GM12874 (cell line): ENCODE measurements at regions not wholly inside any gene's neighbourhood (a gene's known extent, or its start where the extent isn't known, plus 50 kb on each side); places are given as distances from the start of the nearest gene placed in this dataset.

Experiments
- TF ChIP-seq, protein P1 (sequence below): IDR thresholded peaks from 2 replicates; pipeline ENCODE4 v1.5.1; 2011; ENCODE audit warnings: low read depth, mild to moderate bottlenecking, control low read depth, low read length, moderate library complexity; ENCODE audit not compliant: insufficient read depth

DNA sequence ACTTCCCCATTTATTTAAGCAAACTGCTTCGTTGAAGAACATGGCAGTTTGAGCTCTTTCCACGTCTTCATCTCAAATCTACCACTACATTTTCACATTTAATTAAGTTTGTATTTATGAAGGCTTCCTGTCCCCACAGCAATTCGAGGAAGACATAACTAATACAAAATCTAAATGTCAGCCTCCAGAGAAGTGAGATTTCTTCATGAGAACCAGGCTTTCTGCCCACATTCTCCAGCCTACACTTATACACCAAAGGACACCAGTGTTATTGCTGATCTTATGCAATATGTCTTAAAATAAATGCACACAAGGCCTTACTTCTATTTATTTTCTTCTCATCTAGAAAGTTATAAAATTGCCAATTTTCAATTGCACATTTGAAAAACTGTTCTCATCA lies 1209.3 kb upstream of the FAM98A start:
- TF ChIP-seq, protein P1, sequence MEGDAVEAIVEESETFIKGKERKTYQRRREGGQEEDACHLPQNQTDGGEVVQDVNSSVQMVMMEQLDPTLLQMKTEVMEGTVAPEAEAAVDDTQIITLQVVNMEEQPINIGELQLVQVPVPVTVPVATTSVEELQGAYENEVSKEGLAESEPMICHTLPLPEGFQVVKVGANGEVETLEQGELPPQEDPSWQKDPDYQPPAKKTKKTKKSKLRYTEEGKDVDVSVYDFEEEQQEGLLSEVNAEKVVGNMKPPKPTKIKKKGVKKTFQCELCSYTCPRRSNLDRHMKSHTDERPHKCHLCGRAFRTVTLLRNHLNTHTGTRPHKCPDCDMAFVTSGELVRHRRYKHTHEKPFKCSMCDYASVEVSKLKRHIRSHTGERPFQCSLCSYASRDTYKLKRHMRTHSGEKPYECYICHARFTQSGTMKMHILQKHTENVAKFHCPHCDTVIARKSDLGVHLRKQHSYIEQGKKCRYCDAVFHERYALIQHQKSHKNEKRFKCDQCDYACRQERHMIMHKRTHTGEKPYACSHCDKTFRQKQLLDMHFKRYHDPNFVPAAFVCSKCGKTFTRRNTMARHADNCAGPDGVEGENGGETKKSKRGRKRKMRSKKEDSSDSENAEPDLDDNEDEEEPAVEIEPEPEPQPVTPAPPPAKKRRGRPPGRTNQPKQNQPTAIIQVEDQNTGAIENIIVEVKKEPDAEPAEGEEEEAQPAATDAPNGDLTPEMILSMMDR: no peak

DNA sequence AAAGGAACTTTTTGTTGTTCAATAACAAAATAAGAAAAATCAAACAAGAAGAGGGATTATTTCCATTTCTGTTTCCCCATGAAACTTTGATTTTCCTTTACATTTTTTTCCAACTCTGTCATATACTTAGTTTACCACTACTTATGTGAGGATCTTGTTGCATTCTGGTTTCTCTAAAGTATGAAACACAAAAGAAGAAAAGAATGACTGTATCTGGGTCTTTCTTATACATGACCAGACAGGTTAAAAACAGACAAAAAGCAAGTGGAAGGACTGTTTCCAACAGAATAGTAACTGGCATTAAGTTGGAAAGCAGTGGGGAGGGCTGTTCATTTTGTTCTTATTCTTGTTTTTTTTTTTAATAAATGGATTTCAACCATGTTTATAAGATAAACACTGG lies 1207.8 kb upstream of the FAM98A start:
- TF ChIP-seq, protein P1: no peak

DNA sequence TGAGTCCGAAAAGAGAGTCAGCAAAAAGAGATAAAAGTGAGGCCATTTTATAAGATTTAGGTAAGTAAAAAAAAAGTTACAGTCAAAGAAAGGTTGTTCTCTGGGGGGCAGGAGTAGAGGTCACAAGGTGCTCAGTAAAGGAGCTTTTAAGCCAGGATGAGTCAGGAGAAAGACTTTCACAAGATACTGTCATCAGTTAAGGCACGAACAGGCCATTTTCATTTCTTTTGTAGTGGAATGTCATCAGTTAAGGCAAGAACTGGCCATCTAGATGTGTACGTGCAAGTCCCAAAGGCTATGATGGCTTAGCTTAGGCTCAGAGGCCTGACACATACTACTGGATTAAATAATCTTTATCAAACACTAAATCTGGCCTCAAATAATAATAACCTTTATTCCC lies 1207.3 kb upstream of the FAM98A start:
- TF ChIP-seq, protein P1: no peak

DNA sequence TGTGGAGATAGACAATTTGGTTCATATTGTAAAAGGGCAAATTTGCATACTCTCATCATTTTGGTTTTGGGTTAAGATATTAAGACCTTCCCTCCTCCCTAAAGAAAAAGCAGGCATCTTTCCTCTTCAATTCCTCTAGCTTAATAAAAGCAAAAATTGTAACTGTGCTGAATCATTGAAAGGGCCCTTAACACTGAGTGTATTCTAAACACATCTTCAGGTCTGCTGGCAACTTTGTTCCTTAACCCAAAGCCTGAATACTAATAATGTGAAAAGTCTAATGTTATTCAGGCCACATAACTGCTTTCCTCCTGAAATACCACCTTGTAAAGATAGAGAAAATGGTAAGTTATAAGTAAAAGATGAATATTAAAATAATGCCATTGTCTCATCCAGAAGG lies 1200.5 kb upstream of the FAM98A start:
- TF ChIP-seq, protein P1: no peak

DNA sequence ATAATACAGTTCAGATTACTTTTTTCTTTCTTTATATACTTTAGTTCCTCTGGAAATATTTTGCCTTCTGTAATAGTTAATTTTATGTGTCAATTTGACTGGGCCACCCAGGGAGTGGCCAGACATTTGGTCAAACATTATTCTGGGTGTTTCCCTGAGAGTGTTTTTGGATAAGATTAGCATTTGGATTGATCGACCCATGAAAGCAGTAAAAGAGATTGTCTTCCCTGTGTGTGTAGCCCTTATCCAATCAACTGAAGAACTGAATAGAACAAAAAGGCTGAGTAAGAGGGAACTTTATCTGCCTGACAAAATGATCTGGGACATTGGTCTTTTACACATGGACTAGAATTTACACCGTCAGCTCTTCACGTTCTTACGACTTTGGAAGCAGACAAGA lies 1190.1 kb upstream of the FAM98A start:
- TF ChIP-seq, protein P1: no peak

DNA sequence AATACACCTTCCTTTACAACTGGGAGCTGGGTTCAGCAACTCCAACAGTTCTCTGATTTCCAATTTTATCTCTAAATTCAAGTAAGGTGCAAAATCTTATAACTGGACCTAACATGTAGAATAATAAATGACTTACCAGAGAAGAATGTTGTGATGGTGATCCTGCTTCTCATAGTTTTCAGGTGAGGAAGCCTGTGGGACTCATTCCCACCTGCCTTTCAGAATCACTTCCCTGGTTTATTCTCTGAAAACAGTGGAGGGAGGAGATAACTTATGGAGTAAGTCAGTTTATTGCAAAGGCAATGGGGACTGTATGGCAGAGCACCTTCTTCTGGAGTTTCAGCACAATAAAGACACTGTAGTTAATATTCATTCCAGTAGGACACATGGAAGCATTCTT lies 1188.2 kb upstream of the FAM98A start:
- TF ChIP-seq, protein P1: no peak

DNA sequence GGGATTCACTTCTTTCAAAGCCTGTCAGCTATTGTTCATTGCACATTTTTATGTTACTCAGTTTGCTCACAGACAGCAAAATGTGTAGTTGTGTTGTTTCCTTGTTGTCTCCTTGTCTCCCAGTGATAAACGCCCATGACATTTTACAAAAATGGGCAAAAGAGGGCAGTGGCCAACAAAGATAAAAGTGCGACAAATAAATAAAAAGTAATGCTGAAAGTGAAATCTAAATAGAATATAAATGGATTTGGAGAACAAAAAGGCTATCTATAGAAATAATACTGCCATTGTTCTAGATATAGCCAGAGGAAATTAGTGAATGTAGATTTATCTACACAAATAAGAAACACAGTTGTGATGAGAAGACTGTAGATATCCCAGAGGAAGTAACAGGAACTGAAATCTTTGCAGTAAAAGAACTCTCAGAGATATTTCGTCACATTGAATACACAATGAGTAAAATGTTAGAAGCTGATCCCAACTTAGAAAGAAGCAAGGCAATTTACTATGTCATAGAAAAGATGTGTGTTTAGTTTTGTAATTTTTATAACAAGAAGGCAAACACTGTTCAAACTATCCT lies 1186.2 kb upstream of the FAM98A start:
- TF ChIP-seq, protein P1: no peak

DNA sequence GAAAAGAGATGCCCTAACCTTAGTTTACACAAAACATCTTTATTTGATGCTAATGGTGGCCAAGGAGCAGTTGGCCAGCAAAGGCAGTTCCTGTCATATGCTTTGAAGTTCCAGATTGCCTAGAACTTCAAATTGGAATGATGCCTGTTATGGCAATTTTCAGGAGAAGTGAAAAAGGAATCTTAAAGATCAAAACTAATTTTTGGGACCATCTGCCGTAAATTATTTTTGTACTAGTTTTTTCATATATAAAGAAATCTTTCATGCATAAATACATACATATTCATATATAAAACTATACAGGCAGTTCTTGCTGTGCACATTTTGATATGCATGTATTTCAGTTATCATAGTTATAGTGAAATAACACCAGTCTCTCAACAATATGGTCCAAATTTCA lies 1185.6 kb upstream of the FAM98A start:
- TF ChIP-seq, protein P1: no peak
